IMR-90 (cell line): ENCODE measurements at regions not wholly inside any gene's neighbourhood (a gene's known extent, or its start where the extent isn't known, plus 50 kb on each side); places are given as distances from the start of the nearest gene placed in this dataset.

ENCODE experiments used
- ATAC-seq: fragments of 200-7000 bp; cut with Tn5 transposase; 2 replicates; pipeline ENCODE4 v1.9.1; 2020; ENCODE audit warnings: low read depth, mild to moderate bottlenecking, moderate library complexity
- BruUV-seq: library from RNA; stranded (reverse); fragments of 400-500 nt; replicated peaks from 2 replicates; lab custom pipeline; 2021; lab: Mats Ljungman, UMichigan
- CTCF ChIA-PET: fragments of 300-600 bp; formaldehyde crosslinking; extraction: SDS; loops from one replicate; lab custom pipeline; 2021; ENCODE audit warnings: antibody characterized with exemption; lab: Yijun Ruan, JAX
- POLR2A ChIA-PET: fragments of 300-600 bp; sonication (Branson Sonifier 250); formaldehyde crosslinking; loops from one replicate; lab custom pipeline; 2022; ENCODE audit warnings: antibody characterized with exemption; ENCODE audit not compliant: unreplicated experiment; lab: Charles Lee
- DNase-seq: peaks from one replicate; pipeline ENCODE4 v3.0.0; 2013
- H2AFZ ChIP-seq: replicated peaks from 2 replicates; pipeline ENCODE3; 2013; ENCODE audit warnings: low read length, mild to moderate bottlenecking; ENCODE audit not compliant: poor library complexity
- H2AK5ac ChIP-seq: 2 replicates; pipeline ENCODE4 v1.6.1; 2013; ENCODE audit warnings: low read depth, low read length, inconsistent platforms
- H2AK9ac ChIP-seq: replicated peaks from 2 replicates; pipeline ENCODE3; 2013; ENCODE audit warnings: mild to moderate bottlenecking, low read depth, low read length, moderate library complexity; ENCODE audit not compliant: poor library complexity
- H2BK120ac ChIP-seq: 2 replicates; pipeline ENCODE4 v1.6.1; 2013; ENCODE audit warnings: low read depth, low read length, inconsistent platforms
- H2BK15ac ChIP-seq: 3 replicates; pipeline ENCODE4 v1.6.1; 2013; ENCODE audit warnings: low read depth, low read length, inconsistent platforms
- H2BK20ac ChIP-seq: 2 replicates; pipeline ENCODE4 v1.6.1; 2013; ENCODE audit warnings: low read depth, mild to moderate bottlenecking, inconsistent platforms, low read length, moderate library complexity
- H2BK5ac ChIP-seq: 2 replicates; pipeline ENCODE4 v1.6.1; 2013; ENCODE audit warnings: mild to moderate bottlenecking, low read depth, low read length, inconsistent platforms; ENCODE audit not compliant: poor library complexity, severe bottlenecking
- H3K14ac ChIP-seq: replicated peaks from 2 replicates; pipeline ENCODE4 v1.6.1; 2013; ENCODE audit warnings: low read depth, low read length, inconsistent platforms
- H3K18ac ChIP-seq: 2 replicates; pipeline ENCODE4 v1.6.1; 2013; ENCODE audit warnings: low read depth, low read length, control low read depth
- H3K23ac ChIP-seq: 2 replicates; pipeline ENCODE4 v1.6.1; 2013; ENCODE audit warnings: low read depth, low read length, inconsistent platforms
- H3K27ac ChIP-seq: 2 replicates; pipeline ENCODE4 v1.5.1; 2013; ENCODE audit warnings: mild to moderate bottlenecking, control low read depth, low read length; ENCODE audit not compliant: insufficient read depth
- H3K27me3 ChIP-seq: 2 replicates; pipeline ENCODE4 v1.6.1; 2013; ENCODE audit warnings: low read length; ENCODE audit not compliant: control insufficient read depth, insufficient read depth
- H3K36me3 ChIP-seq: 2 replicates; pipeline ENCODE4 v1.6.1; 2013; ENCODE audit warnings: low read length, mixed read lengths; ENCODE audit not compliant: control insufficient read depth, insufficient read depth
- H3K4ac ChIP-seq: 2 replicates; pipeline ENCODE4 v1.6.1; 2013; ENCODE audit warnings: low read depth, low read length, inconsistent platforms
- H3K4me1 ChIP-seq: 2 replicates; pipeline ENCODE4 v1.6.1; 2013; ENCODE audit warnings: low read length, mixed read lengths; ENCODE audit not compliant: control insufficient read depth, insufficient read depth
- H3K4me2 ChIP-seq: 2 replicates; pipeline ENCODE4 v1.6.1; 2013; ENCODE audit warnings: low read depth, mild to moderate bottlenecking, control low read depth, low read length, moderate library complexity
- H3K4me3 ChIP-seq: 2 replicates; pipeline ENCODE4 v1.5.1; 2013; ENCODE audit warnings: low read depth, mild to moderate bottlenecking, control low read depth, low read length, moderate library complexity; ENCODE audit not compliant: insufficient read depth
- H3K56ac ChIP-seq: 2 replicates; pipeline ENCODE4 v1.6.1; 2013; ENCODE audit warnings: low read length, inconsistent platforms; ENCODE audit not compliant: insufficient read depth; ENCODE audit errors: extremely low read depth
- H3K79me1 ChIP-seq, 2 experiments: 2 replicates each; pipeline ENCODE4 v1.6.1; 2013; ENCODE audit warnings: low read length in 2 of 2, inconsistent platforms in 1 of 2, low read depth in 1 of 2
- H3K9ac ChIP-seq: 2 replicates; pipeline ENCODE4 v1.6.1; 2013; ENCODE audit warnings: low read depth, low read length, control low read depth
- H3K9me1 ChIP-seq: 2 replicates; pipeline ENCODE4 v1.6.1; 2013; ENCODE audit warnings: low read length, inconsistent platforms; ENCODE audit not compliant: insufficient read depth
- H3K9me3 ChIP-seq: 2 replicates; pipeline ENCODE4 v1.6.1; 2013; ENCODE audit warnings: low read length; ENCODE audit not compliant: control insufficient read depth, insufficient read depth
- H4K20me1 ChIP-seq: 2 replicates; pipeline ENCODE4 v1.6.1; 2013; ENCODE audit warnings: low read length, inconsistent platforms; ENCODE audit not compliant: insufficient read depth
- H4K5ac ChIP-seq: 2 replicates; pipeline ENCODE4 v1.6.1; 2013; ENCODE audit warnings: mild to moderate bottlenecking, low read depth, low read length, control low read depth
- H4K8ac ChIP-seq, 2 experiments: 2 replicates each; pipeline ENCODE4 v1.6.1; 2013; ENCODE audit warnings: low read depth in 2 of 2, low read length in 2 of 2, control low read depth in 1 of 2, inconsistent platforms in 1 of 2
- H4K91ac ChIP-seq: 2 replicates; pipeline ENCODE4 v1.6.1; 2013; ENCODE audit warnings: low read depth, low read length, inconsistent platforms; ENCODE audit not compliant: insufficient read depth
- BHLHE40 ChIP-seq: fragments of 150-350 bp; IDR thresholded peaks from 2 replicates; pipeline ENCODE4 v1.6.1; 2016; ENCODE audit warnings: mild to moderate bottlenecking, low read depth, low read length
- CEBPB ChIP-seq: IDR thresholded peaks from 2 replicates; pipeline ENCODE4 v1.6.1; 2012; ENCODE audit warnings: low read depth, low read length, improper control_type of control experiment
- CHD1 ChIP-seq: IDR thresholded peaks from 2 replicates; pipeline ENCODE4 v1.6.1; 2012; ENCODE audit warnings: low read depth, low read length, improper control_type of control experiment
- CTCF ChIP-seq: conservative IDR thresholded peaks from 2 replicates; pipeline ENCODE4 v1.5.1; 2012; ENCODE audit warnings: mild to moderate bottlenecking, low read depth, low read length, improper control_type of control experiment
- FOS ChIP-seq: fragments of 150-350 bp; IDR thresholded peaks from 2 replicates; pipeline ENCODE4 v1.6.1; 2016; ENCODE audit warnings: low read depth, low read length
- NFE2L2 ChIP-seq: fragments of 150-350 bp; IDR thresholded peaks from 2 replicates; pipeline ENCODE4 v1.6.1; 2016; ENCODE audit warnings: low read depth, mild to moderate bottlenecking, low read length
- POLR2A ChIP-seq: IDR thresholded peaks from 2 replicates; pipeline ENCODE4 v1.6.1; 2012; ENCODE audit warnings: mild to moderate bottlenecking, low read depth, low read length
- RCOR1 ChIP-seq: IDR thresholded peaks from 2 replicates; pipeline ENCODE4 v1.6.1; 2012; ENCODE audit warnings: mild to moderate bottlenecking, low read length, improper control_type of control experiment; ENCODE audit not compliant: insufficient replicate concordance
- USF2 ChIP-seq: fragments of 150-350 bp; IDR thresholded peaks from 2 replicates; pipeline ENCODE4 v1.6.1; 2017; ENCODE audit warnings: mild to moderate bottlenecking, antibody characterized with exemption, low read length, low read depth
- dilution Hi-C: fragments of 300-500 bp; cut with HindIII; formaldehyde crosslinking; loops from one replicate; pipeline ENCODE4 v1.14.3; 2018; ENCODE audit warnings: low sequenced_read_pairs; ENCODE audit not compliant: unreplicated experiment
- in situ Hi-C: fragments of 300-500 bp; cut with MboI; formaldehyde crosslinking; loops from 3 replicates; pipeline ENCODE4 v1.14.3; 2019; ENCODE audit warnings: low sequenced_read_pairs, inconsistent platforms, mixed read lengths
- intact Hi-C: fragments of 100-400 bp; cut with micrococcal nuclease; formaldehyde crosslinking; loops from 2 replicates; pipeline ENCODE4 v1.10.0; 2022

- H3K18ac ChIP-seq = no peak overlapping the region
- H3K27ac ChIP-seq = no peak overlapping the region
- TF ChIP-seq FOS = no peak
- no peak for TF ChIP-seq CEBPB
- no peak for TF ChIP-seq CHD1
- no peak for TF ChIP-seq POLR2A
- TF ChIP-seq CTCF = no peak
- TF ChIP-seq USF2 = no peak
- no peak for TF ChIP-seq NFE2L2
- no peak for TF ChIP-seq BHLHE40
- no peak for TF ChIP-seq RCOR1
- no peak overlapping the region for H3K14ac ChIP-seq
- H2BK15ac ChIP-seq = no peak overlapping the region
- H3K79me1 ChIP-seq = no peaks in the 10 kb centered on the region
- H4K5ac ChIP-seq = no peak overlapping the region
- H2AK9ac ChIP-seq = no peak overlapping the region
- H2AFZ ChIP-seq = no peak overlapping the region
- no peak overlapping the region for H3K9ac ChIP-seq
- CTCF ChIA-PET = no interaction called here
- dilution Hi-C loops = no loop called here
- no peak overlapping the region for H2BK120ac ChIP-seq
- no peak overlapping the region for H3K4me3 ChIP-seq
- H4K8ac ChIP-seq = no peak overlapping the region
- H3K9me1 ChIP-seq = no peaks in the 10 kb centered on the region
- no peak overlapping the region for H2BK5ac ChIP-seq
- ATAC-seq (no peak), DNase-seq (no peak)
- H4K91ac ChIP-seq = no peak overlapping the region
- BruUV-seq = no TSS peak
- POLR2A ChIA-PET = no interaction called here
- in situ Hi-C loops = no loop called here
- peaks cover 2% of the 10 kb centered on the region for H3K9me3 ChIP-seq
- intact Hi-C loops = no loop called here
- no peak overlapping the region for H2BK20ac ChIP-seq
- H3K36me3 ChIP-seq = no peaks in the 10 kb centered on the region
- H3K23ac ChIP-seq = no peak overlapping the region
- no peaks in the 10 kb centered on the region for H4K20me1 ChIP-seq
- H3K4ac ChIP-seq = no peak overlapping the region
- no peak overlapping the region for H2AK5ac ChIP-seq
- peaks cover 18% of the 10 kb centered on the region for H3K27me3 ChIP-seq
- H3K56ac ChIP-seq = no peak overlapping the region
- no peaks in the 10 kb centered on the region for H3K4me1 ChIP-seq
- no peak overlapping the region for H3K4me2 ChIP-seq
These were observed 101.1 kb upstream of the SLC7A1 start for GRCh38 chr13:29696606-29697005.
